ENCODE measurements at regions not wholly inside any gene's neighbourhood (a gene's known extent, or its start where the extent isn't known, plus 50 kb on each side); places are given as distances from the start of the nearest gene placed in this dataset.

DNA sequence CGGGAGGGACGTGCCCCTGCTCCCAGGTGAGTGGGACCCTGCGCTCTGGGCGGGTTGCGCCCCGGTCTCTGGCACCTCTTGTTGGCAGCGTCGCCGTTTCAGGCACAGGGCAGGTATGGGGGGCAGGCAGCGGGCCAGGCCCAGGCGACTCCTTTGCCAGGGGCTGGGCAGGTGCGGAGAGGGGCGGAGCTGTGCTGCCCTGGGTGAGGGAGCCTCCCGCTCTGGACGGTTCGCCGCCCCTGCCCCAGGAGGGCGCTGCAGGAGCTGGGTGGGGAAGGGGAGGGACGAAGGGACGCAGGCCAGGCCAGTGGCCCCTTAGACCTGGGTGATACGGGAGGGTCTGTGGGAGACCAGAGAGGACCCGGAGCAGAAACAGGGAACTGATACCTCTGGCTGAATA lies 663.9 kb upstream of the DEFB115 start:
- TF ChIP-seq, protein P1, sequence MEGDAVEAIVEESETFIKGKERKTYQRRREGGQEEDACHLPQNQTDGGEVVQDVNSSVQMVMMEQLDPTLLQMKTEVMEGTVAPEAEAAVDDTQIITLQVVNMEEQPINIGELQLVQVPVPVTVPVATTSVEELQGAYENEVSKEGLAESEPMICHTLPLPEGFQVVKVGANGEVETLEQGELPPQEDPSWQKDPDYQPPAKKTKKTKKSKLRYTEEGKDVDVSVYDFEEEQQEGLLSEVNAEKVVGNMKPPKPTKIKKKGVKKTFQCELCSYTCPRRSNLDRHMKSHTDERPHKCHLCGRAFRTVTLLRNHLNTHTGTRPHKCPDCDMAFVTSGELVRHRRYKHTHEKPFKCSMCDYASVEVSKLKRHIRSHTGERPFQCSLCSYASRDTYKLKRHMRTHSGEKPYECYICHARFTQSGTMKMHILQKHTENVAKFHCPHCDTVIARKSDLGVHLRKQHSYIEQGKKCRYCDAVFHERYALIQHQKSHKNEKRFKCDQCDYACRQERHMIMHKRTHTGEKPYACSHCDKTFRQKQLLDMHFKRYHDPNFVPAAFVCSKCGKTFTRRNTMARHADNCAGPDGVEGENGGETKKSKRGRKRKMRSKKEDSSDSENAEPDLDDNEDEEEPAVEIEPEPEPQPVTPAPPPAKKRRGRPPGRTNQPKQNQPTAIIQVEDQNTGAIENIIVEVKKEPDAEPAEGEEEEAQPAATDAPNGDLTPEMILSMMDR (IDR thresholded peaks at IDR 0.05) = no peak
- TF ChIP-seq POLR2A (IDR thresholded peaks at IDR 0.05) = no peak

Measured in body of pancreas (tissue), 4 donors.